GM12865 (cell line): ENCODE measurements at regions not wholly inside any gene's neighbourhood (a gene's known extent, or its start where the extent isn't known, plus 50 kb on each side); places are given as distances from the start of the nearest gene placed in this dataset.

Experiments
- DNase-seq: peaks from one replicate; pipeline ENCODE4 v3.0.0; 2010; ENCODE audit warnings: low read depth
- H3K4me3 ChIP-seq: 2 replicates; pipeline ENCODE4 v1.5.1; 2011; ENCODE audit warnings: mild to moderate bottlenecking, low read depth, low read length, control low read depth
- CTCF ChIP-seq: IDR thresholded peaks from 2 replicates; pipeline ENCODE4 v1.5.1; 2011; ENCODE audit warnings: low read length, control low read depth, low read depth, inconsistent platforms; ENCODE audit not compliant: insufficient read depth; ENCODE audit errors: missing control alignments

DNA sequence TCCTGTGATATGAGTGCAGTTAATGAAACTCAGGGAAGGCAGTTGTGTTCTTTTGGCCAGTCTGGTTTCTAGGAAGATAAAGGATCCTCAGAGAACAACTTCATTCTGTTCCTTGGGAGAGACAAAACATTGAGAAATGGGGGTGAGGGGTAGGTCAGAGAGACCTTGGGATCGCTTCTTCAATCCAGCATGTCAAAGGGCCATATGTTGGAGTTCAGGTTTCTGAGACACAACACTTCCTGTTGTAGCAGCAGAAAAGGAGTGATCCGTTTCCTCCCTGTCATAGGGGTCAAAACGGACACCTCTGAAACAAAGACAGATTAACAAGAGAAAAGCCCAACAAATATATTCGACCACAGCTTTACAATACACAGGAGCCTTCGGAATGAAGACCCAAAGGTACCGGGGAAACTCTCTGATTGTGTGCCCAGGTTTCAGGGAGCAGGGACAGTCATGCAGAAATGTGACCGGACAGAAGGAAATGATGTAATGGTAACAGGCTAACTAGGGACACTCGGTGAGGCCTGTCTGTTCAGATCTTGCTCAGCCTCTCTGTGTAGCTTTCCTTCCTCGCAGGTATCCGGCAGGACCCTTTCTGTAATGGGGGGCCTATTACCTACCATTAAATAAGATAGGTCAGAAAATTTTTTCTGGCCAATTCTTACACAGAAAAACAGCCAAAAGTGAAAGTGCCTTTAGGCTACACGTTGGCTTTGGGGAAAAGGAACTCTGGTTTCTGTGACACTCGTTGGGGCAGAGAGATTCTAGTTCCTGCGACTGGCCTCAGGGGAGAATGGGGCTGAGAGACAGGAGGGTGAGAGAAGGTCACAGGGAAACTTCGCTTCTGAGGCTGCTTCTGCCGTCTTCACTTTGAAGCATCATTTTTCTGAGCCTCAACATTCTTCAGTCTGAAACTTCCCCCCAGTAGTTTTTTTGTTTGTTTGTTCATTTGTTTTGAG lies 103.3 kb upstream of the TLR3 start:
- TF ChIP-seq CTCF: no peak

GRCh38 chr4:185966549-185966948 lies 102.4 kb upstream of the TLR3 start:
- H3K4me3 ChIP-seq: no peak overlapping the region
- no peak for TF ChIP-seq CTCF
- DNase-seq: no peak

More for the DNA sequence above, 103.3 kb upstream of the TLR3 start:
- peak overlapping the region; percentile 25 for H3K4me3 ChIP-seq
- peak; percentile 68 for DNase-seq

DNA sequence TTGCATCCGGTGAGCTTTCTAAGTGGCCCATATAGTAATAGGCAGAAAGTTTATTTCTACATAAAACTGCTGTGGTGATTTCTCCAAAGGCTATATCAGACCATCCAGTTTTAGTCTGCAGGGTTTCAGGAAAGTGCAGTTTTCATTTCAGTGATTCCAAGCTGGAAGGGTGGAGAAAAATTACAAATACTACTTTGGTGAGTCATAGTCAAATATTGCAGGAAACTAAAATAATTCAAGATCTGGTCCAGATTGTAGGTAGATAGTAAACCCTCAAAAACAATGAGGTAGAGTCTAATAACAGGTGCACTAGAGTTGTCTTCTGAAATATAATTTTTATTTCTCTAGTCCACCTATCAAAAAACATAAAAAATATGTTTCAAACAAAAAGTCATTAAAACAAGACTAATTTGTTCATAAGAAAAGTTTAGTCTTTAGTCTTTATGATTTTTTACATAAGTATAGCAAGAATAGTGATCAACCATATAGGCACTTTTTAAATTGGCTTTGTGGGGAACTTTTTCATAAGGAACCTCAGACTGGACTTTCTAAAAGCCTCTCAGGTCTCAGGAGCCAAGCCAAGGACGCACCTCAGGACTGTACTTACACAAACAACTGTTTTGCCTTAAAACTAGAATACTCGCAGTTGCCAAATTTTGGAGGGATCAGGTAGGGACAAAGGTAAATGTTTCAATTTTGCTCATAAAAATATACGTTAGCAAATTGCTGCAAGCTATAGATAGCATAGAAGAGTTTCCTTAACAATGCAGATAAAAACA lies 101.8 kb upstream of the TLR3 start:
- H3K4me3 ChIP-seq: no peak overlapping the region
- TF ChIP-seq CTCF: no peak
- DNase-seq: no peak

- DNase-seq: no peak
- TF ChIP-seq CTCF: no peak
- no peak overlapping the region for H3K4me3 ChIP-seq
These were observed 99.3 kb upstream of the TLR3 start for GRCh38 chr4:185969657-185970056.

DNA sequence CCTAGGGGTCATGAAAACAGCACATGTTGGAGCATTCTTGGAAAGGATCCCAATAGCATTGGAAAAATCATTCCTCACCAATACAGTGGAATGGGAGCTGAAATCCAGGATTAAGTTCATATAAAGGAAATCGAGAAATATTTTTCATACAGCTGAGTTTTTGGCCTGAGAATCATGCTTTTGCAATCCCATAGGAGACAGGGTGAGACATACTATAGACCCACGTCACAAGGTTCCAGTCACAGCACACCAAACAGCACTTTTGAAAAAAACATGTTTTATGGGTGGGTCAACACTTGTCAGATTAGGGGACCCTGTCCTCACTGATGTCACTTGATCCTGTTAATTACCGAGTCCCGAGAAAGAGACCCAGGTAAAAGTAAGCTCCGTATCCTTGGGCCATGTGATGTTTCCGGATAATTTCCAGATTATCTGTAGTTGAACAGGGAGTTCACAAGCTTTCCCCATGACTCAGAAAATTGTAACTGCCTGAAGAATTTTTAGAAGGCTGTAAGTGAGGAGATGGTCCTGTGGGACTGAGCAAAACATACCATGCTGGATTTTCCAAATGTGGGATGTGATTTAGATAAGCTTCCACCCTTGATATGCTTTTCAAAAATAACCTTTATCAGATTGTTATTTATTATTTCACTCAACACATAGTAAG lies 80.9 kb upstream of the TLR3 start:
- no peak for TF ChIP-seq CTCF
- no peak for DNase-seq

DNA sequence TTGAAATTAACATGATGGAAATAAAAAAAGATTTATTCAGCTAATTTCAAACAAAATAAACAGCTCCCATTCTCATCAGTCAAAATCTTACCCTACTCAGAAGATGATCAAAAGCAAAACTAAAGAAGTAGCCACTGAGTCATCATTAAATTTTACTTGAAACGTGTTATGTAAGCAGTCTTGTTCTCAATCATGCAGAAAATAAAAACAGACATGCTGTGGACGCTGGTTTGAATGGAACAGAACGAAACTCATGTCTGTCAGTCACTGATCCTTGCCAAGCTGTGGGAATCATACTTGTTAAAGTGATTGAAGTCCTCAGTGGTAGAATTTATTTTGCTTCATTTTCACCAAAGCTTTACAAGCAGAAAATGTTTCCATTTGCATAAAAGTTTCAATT lies 77.2 kb upstream of the TLR3 start:
- no peak for TF ChIP-seq CTCF
- H3K4me3 ChIP-seq: no peak overlapping the region
- DNase-seq: peak; percentile 33

More for the DNA sequence above, 80.9 kb upstream of the TLR3 start:
- no peak overlapping the region for H3K4me3 ChIP-seq
